PC-9 (cell line): ENCODE measurements at regions not wholly inside any gene's neighbourhood (a gene's known extent, or its start where the extent isn't known, plus 50 kb on each side); places are given as distances from the start of the nearest gene placed in this dataset.

Experiments
- BruUV-seq: library from RNA; stranded (reverse); fragments of 400-500 nt; replicated peaks from 2 replicates; lab custom pipeline; 2021; lab: Mats Ljungman, UMichigan
- CTCF ChIA-PET: fragments of 300-600 bp; sonication (Branson Sonifier 250); formaldehyde crosslinking; loops from one replicate; lab custom pipeline; 2022; ENCODE audit warnings: antibody characterized with exemption; lab: Charles Lee
- POLR2A ChIA-PET: fragments of 300-600 bp; sonication (Branson Sonifier 250); formaldehyde crosslinking; loops from one replicate; lab custom pipeline; 2022; ENCODE audit warnings: antibody characterized with exemption; ENCODE audit not compliant: unreplicated experiment; lab: Charles Lee
- DNase-seq, 2 experiments: peaks; one replicate each; pipeline versions ENCODE4 v3.0.0 to v3.0.0-alpha.2; 2015 to 2022; ENCODE audit warnings: mixed read lengths in 1 of 2
- H2AFZ ChIP-seq: fragments of 200-600 bp; sonication (generic); 2 replicates; pipeline ENCODE4 v1.8.1; 2017; ENCODE audit warnings: antibody characterized with exemption
- H3F3A ChIP-seq: fragments of 200-600 bp; sonication (generic); 2 replicates; pipeline ENCODE4 v1.8.1; 2017; ENCODE audit warnings: antibody characterized with exemption, mild to moderate bottlenecking, low read depth; ENCODE audit not compliant: insufficient read depth
- H3K27ac ChIP-seq: fragments of 200-600 bp; sonication (generic); 2 replicates; pipeline ENCODE4 v1.6.1; 2016; ENCODE audit warnings: mixed run types
- H3K27me3 ChIP-seq: fragments of 200-600 bp; sonication (generic); 2 replicates; pipeline ENCODE4 v1.6.1; 2016; ENCODE audit warnings: low read depth, mixed run types; ENCODE audit not compliant: insufficient read depth
- H3K36me3 ChIP-seq: fragments of 200-600 bp; sonication (generic); 2 replicates; pipeline ENCODE4 v1.6.1; 2016; ENCODE audit warnings: low read depth, mixed run types
- H3K4me1 ChIP-seq: fragments of 200-600 bp; sonication (generic); replicated peaks from 2 replicates; pipeline ENCODE4 v1.6.1; 2016; ENCODE audit warnings: mixed run types; ENCODE audit not compliant: insufficient read depth
- H3K4me2 ChIP-seq: fragments of 200-600 bp; sonication (generic); 2 replicates; pipeline ENCODE4 v1.6.1; 2017; ENCODE audit warnings: mixed run types
- H3K4me3 ChIP-seq: fragments of 200-600 bp; sonication (generic); 2 replicates; pipeline ENCODE4 v1.6.1; 2016; ENCODE audit warnings: mixed run types
- H3K79me2 ChIP-seq: fragments of 200-600 bp; sonication (generic); 2 replicates; pipeline ENCODE4 v1.6.1; 2017; ENCODE audit warnings: low read depth, mixed run types
- H3K9me2 ChIP-seq: fragments of 200-600 bp; sonication (generic); 2 replicates; pipeline ENCODE4 v1.8.1; 2017; ENCODE audit warnings: mild to moderate bottlenecking; ENCODE audit not compliant: insufficient read depth
- H3K9me3 ChIP-seq: fragments of 200-600 bp; sonication (generic); 2 replicates; pipeline ENCODE4 v1.8.1; 2016; ENCODE audit warnings: low read depth; ENCODE audit not compliant: insufficient read depth
- H4K20me1 ChIP-seq: fragments of 200-600 bp; sonication (generic); 2 replicates; pipeline ENCODE4 v1.8.1; 2017; ENCODE audit not compliant: insufficient read depth
- EZH2 ChIP-seq: fragments of 200-600 bp; sonication (generic); IDR thresholded peaks from 2 replicates; pipeline ENCODE4 v1.8.0; 2017; ENCODE audit warnings: antibody characterized with exemption, low read depth
- intact Hi-C: fragments of 100-400 bp; cut with micrococcal nuclease; formaldehyde crosslinking; loops from one replicate; pipeline ENCODE4 v1.10.0; 2022; ENCODE audit not compliant: unreplicated experiment
- TF ChIP-seq, protein P1 (sequence below): fragments of 200-600 bp; sonication (generic); conservative IDR thresholded peaks from 2 replicates; pipeline ENCODE4 v1.6.1; 2017; ENCODE audit warnings: mixed run types, antibody characterized with exemption, mild to moderate bottlenecking, moderate library complexity

DNA sequence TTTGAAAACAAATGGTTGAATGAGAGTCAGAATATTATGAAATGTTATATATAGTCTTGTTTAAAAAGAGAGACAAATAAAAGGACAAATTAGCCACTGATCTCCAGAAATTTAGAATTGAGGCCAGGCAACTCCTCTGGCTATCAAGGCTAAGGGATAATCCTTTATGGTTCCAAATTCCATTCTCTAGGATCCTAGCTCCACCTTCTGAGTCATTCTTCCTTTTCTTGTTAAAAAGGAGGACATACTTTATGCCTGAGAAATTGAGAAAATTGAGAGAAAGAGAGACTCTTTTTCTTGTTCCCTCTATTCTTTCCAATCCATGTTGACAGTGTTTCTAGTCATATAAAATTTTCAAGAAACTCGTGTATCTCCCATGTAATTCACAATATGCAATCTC lies 1299.5 kb downstream of the FSTL5 start:
- no peaks in the 10 kb centered on the region for H3K4me1 ChIP-seq
- no peaks in the 10 kb centered on the region for H3K27me3 ChIP-seq
- no peak overlapping the region for H3K27ac ChIP-seq
- H3K4me3 ChIP-seq: no peak overlapping the region
- TF ChIP-seq EZH2: no peak
- TF ChIP-seq, protein P1, sequence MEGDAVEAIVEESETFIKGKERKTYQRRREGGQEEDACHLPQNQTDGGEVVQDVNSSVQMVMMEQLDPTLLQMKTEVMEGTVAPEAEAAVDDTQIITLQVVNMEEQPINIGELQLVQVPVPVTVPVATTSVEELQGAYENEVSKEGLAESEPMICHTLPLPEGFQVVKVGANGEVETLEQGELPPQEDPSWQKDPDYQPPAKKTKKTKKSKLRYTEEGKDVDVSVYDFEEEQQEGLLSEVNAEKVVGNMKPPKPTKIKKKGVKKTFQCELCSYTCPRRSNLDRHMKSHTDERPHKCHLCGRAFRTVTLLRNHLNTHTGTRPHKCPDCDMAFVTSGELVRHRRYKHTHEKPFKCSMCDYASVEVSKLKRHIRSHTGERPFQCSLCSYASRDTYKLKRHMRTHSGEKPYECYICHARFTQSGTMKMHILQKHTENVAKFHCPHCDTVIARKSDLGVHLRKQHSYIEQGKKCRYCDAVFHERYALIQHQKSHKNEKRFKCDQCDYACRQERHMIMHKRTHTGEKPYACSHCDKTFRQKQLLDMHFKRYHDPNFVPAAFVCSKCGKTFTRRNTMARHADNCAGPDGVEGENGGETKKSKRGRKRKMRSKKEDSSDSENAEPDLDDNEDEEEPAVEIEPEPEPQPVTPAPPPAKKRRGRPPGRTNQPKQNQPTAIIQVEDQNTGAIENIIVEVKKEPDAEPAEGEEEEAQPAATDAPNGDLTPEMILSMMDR: no peak
- no peak overlapping the region for H2AFZ ChIP-seq
- no peaks in the 10 kb centered on the region for H3K79me2 ChIP-seq
- ChIA-PET CTCF (no interaction called here), POLR2A (no interaction called here)
- no peaks in the 10 kb centered on the region for H3K9me2 ChIP-seq
- no peaks in the 10 kb centered on the region for H3K9me3 ChIP-seq
- no peaks in the 10 kb centered on the region for H4K20me1 ChIP-seq
- no peak overlapping the region for H3K4me2 ChIP-seq
- intact Hi-C loops: no loop called here
- no peaks in the 10 kb centered on the region for H3F3A ChIP-seq
- no peak for DNase-seq
- H3K36me3 ChIP-seq: no peaks in the 10 kb centered on the region
- no TSS peak for BruUV-seq

DNA sequence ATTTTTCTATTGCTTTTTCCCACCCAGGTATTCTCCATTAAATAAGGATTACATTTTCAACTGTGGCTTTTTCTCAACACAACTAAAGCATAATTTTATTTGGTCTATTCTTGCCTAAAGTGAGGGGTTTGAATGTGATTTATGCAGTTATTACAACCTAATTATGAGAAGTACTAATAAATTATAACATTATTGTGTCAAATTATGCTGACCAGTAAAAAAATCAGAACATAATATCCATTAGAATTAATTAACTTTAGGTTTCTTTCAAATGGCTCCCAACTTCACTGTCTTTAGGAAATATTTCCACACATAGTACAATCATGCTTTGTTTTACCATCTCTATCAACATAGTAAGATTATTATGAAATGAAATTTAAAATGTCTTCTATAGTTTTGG lies 1293.9 kb downstream of the FSTL5 start:
- Histone ChIP-seq H3K36me3 (no peaks in the 10 kb centered on the region), H4K20me1 (no peaks in the 10 kb centered on the region), H3K4me3 (no peak overlapping the region), H3K4me2 (no peak overlapping the region), H3K9me3 (no peaks in the 10 kb centered on the region), H3K79me2 (no peaks in the 10 kb centered on the region), H2AFZ (no peak overlapping the region), H3K27ac (no peak overlapping the region), H3K27me3 (no peaks in the 10 kb centered on the region), H3K9me2 (no peaks in the 10 kb centered on the region), H3K4me1 (no peaks in the 10 kb centered on the region), H3F3A (no peaks in the 10 kb centered on the region)
- DNase-seq: no peak
- ChIA-PET POLR2A (no interaction called here), CTCF (no interaction called here)
- intact Hi-C loops: no loop called here
- no peak for TF ChIP-seq EZH2
- BruUV-seq: no TSS peak

DNA sequence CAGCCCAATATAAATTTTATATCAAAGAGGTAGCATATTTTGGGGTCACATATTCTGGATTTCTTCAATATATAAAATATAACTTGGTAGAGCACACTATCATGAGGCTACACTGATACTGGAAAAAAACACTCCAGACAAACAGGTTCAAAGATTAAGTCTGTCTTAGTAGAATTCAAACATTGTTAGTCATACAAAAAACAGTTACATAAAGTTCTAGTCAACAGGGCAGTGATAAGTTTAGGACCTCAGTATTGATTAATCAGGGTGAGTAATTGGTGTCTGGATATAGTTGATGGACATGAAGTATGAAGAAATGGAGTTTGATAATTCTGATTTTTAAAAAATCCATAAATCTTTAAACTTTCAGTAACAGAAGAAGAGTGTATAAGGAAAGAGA lies 1291.3 kb downstream of the FSTL5 start:
- Histone ChIP-seq H4K20me1 (no peaks in the 10 kb centered on the region), H3K27me3 (no peaks in the 10 kb centered on the region), H3K4me3 (no peak overlapping the region), H3K79me2 (no peaks in the 10 kb centered on the region), H3K4me2 (no peak overlapping the region), H3K36me3 (no peaks in the 10 kb centered on the region), H3K27ac (no peak overlapping the region), H3K4me1 (no peaks in the 10 kb centered on the region), H3K9me3 (no peaks in the 10 kb centered on the region), H3K9me2 (no peaks in the 10 kb centered on the region), H3F3A (no peaks in the 10 kb centered on the region), H2AFZ (no peak overlapping the region)
- TF ChIP-seq EZH2: no peak
- TF ChIP-seq, protein P1: no peak
- CTCF ChIA-PET: no interaction called here
- no peak for DNase-seq
- POLR2A ChIA-PET: no interaction called here
- BruUV-seq: no TSS peak
- intact Hi-C loops: no loop called here
